Karpas-422 (cell line): ENCODE measurements at regions not wholly inside any gene's neighbourhood (a gene's known extent, or its start where the extent isn't known, plus 50 kb on each side); places are given as distances from the start of the nearest gene placed in this dataset.
"Not testable (repeated sequence)": the region's sequence is repeated elsewhere in the genome, so short reads cannot be mapped to it uniquely, and the experiment has no call there.

Experiments
- DNase-seq: peaks from one replicate; pipeline ENCODE4 v3.0.0-alpha.2; 2015
- H2AFZ ChIP-seq: fragments of 200-600 bp; sonication (generic); 2 replicates; pipeline ENCODE4 v1.6.1; 2014; ENCODE audit warnings: antibody characterized with exemption, low read length, mixed read lengths
- H3K27ac ChIP-seq: fragments of 200-600 bp; sonication (generic); 2 replicates; pipeline ENCODE4 v1.5.1; 2014; ENCODE audit warnings: mild to moderate bottlenecking, low read length, moderate library complexity
- H3K27me3 ChIP-seq: fragments of 200-600 bp; sonication (generic); 2 replicates; pipeline ENCODE4 v1.6.1; 2014; ENCODE audit warnings: low read length, mixed read lengths
- H3K36me3 ChIP-seq: fragments of 200-600 bp; sonication (generic); 2 replicates; pipeline ENCODE4 v1.6.1; 2014; ENCODE audit warnings: low read length, mixed read lengths; ENCODE audit not compliant: insufficient read depth
- H3K4me1 ChIP-seq: fragments of 200-600 bp; sonication (generic); 2 replicates; pipeline ENCODE4 v1.6.1; 2014; ENCODE audit warnings: mild to moderate bottlenecking, low read length, mixed read lengths
- H3K4me2 ChIP-seq: fragments of 200-600 bp; sonication (generic); 2 replicates; pipeline ENCODE4 v1.6.1; 2014; ENCODE audit warnings: low read length, low read depth, mild to moderate bottlenecking; ENCODE audit not compliant: poor library complexity, severe bottlenecking
- H3K4me3 ChIP-seq: fragments of 200-600 bp; sonication (generic); 2 replicates; pipeline ENCODE4 v1.5.1; 2014; ENCODE audit warnings: mild to moderate bottlenecking, antibody characterized with exemption, low read length, mixed read lengths
- H3K79me2 ChIP-seq: fragments of 200-600 bp; sonication (generic); 2 replicates; pipeline ENCODE4 v1.6.1; 2014; ENCODE audit warnings: mild to moderate bottlenecking, low read length, mixed read lengths
- H3K9ac ChIP-seq: fragments of 200-600 bp; sonication (generic); 2 replicates; pipeline ENCODE4 v1.6.0; 2014; ENCODE audit warnings: low read length
- H3K9me2 ChIP-seq: fragments of 200-600 bp; sonication (generic), shearing (Covaris generic); replicated peaks from 2 replicates; pipeline ENCODE4 v1.6.0; 2014; ENCODE audit warnings: mild to moderate bottlenecking, low read length, moderate library complexity; ENCODE audit not compliant: insufficient read depth
- H3K9me3 ChIP-seq: fragments of 300-700, 200-600 bp; sonication (generic); 2 replicates; pipeline ENCODE4 v1.6.1; 2014; ENCODE audit warnings: low read length, mixed read lengths
- H4K20me1 ChIP-seq: fragments of 200-600 bp; sonication (generic); 2 replicates; pipeline ENCODE4 v1.6.1; 2014; ENCODE audit warnings: mild to moderate bottlenecking, antibody characterized with exemption, low read length, low read depth; ENCODE audit not compliant: insufficient read depth

- H3K4me2 ChIP-seq, result no peak overlapping the region
- no peak overlapping the region for H3K4me3 ChIP-seq
- H3K27ac ChIP-seq, result no peak overlapping the region
- peak; percentile 77 for DNase-seq
- no peaks in the 10 kb centered on the region for H3K9me2 ChIP-seq
- no peaks in the 10 kb centered on the region for H3K36me3 ChIP-seq
- H3K79me2 ChIP-seq, result no peaks in the 10 kb centered on the region
- 0 out of 2 replicates have a peak, but pooled peaks cover 5% of the 10 kb centered on the region for H3K27me3 ChIP-seq
- no peaks in the 10 kb centered on the region for H4K20me1 ChIP-seq
- H2AFZ ChIP-seq, result no peak overlapping the region
- H3K4me1 ChIP-seq, result no peaks in the 10 kb centered on the region
- H3K9ac ChIP-seq, result no peak overlapping the region
- no peaks in the 10 kb centered on the region for H3K9me3 ChIP-seq
These were observed 136.5 kb upstream of the STK32A start for GRCh38 chr5:147098233-147098790.

GRCh38 chr5:147101659-147102369, 133.0 kb upstream of the STK32A start:
- no peak overlapping the region for H2AFZ ChIP-seq
- no peak overlapping the region for H3K27ac ChIP-seq
- no peaks in the 10 kb centered on the region for H4K20me1 ChIP-seq
- no peaks in the 10 kb centered on the region for H3K4me1 ChIP-seq
- H3K4me2 ChIP-seq, result no peak overlapping the region
- H3K4me3 ChIP-seq, result no peak overlapping the region
- H3K9me2 ChIP-seq, result no peaks in the 10 kb centered on the region
- no peaks in the 10 kb centered on the region for H3K36me3 ChIP-seq
- no peak for DNase-seq
- no peaks in the 10 kb centered on the region for H3K79me2 ChIP-seq
- H3K27me3 ChIP-seq, result no peaks in the 10 kb centered on the region
- no peaks in the 10 kb centered on the region for H3K9me3 ChIP-seq
- no peak overlapping the region for H3K9ac ChIP-seq

GRCh38 chr5:147112899-147113298, 121.9 kb upstream of the STK32A start:
- Histone ChIP-seq H3K36me3 (no peaks in the 10 kb centered on the region), H3K27me3 (no peaks in the 10 kb centered on the region), H4K20me1 (no peaks in the 10 kb centered on the region), H2AFZ (no peak overlapping the region), H3K4me1 (no peaks in the 10 kb centered on the region), H3K27ac (no peak overlapping the region), H3K4me2 (no peak overlapping the region), H3K4me3 (no peak overlapping the region), H3K9me3 (no peaks in the 10 kb centered on the region), H3K79me2 (no peaks in the 10 kb centered on the region), H3K9ac (no peak overlapping the region), H3K9me2 (no peaks in the 10 kb centered on the region)
- no peak for DNase-seq

GRCh38 chr5:147113967-147114366, 120.9 kb upstream of the STK32A start:
- H3K36me3 ChIP-seq, result no peaks in the 10 kb centered on the region
- H3K9ac ChIP-seq, result no peak overlapping the region
- H4K20me1 ChIP-seq, result no peaks in the 10 kb centered on the region
- H3K79me2 ChIP-seq, result no peaks in the 10 kb centered on the region
- H3K9me2 ChIP-seq, result no peaks in the 10 kb centered on the region
- no peak overlapping the region for H3K4me3 ChIP-seq
- no peaks in the 10 kb centered on the region for H3K4me1 ChIP-seq
- no peak overlapping the region for H2AFZ ChIP-seq
- H3K9me3 ChIP-seq, result no peaks in the 10 kb centered on the region
- H3K27ac ChIP-seq, result no peak overlapping the region
- no peaks in the 10 kb centered on the region for H3K27me3 ChIP-seq
- no peak overlapping the region for H3K4me2 ChIP-seq
- DNase-seq, result no peak

GRCh38 chr5:147139759-147140158, 95.1 kb upstream of the STK32A start:
- not testable (repeated sequence) for H3K79me2 ChIP-seq, H3K36me3 ChIP-seq, H3K4me2 ChIP-seq, H2AFZ ChIP-seq, H4K20me1 ChIP-seq, H3K27me3 ChIP-seq, H3K4me1 ChIP-seq, H3K9ac ChIP-seq, H3K4me3 ChIP-seq, H3K27ac ChIP-seq, H3K9me2 ChIP-seq, DNase-seq, H3K9me3 ChIP-seq

GRCh38 chr5:147140558-147140957, 94.3 kb upstream of the STK32A start:
- Histone ChIP-seq H3K4me1 (no peaks in the 10 kb centered on the region), H3K36me3 (no peaks in the 10 kb centered on the region), H4K20me1 (no peaks in the 10 kb centered on the region), H3K4me2 (no peak overlapping the region), H3K4me3 (no peak overlapping the region), H3K79me2 (no peaks in the 10 kb centered on the region), H2AFZ (no peak overlapping the region), H3K9me2 (no peaks in the 10 kb centered on the region), H3K9ac (no peak overlapping the region), H3K27ac (no peak overlapping the region), H3K27me3 (no peaks in the 10 kb centered on the region), H3K9me3 (no peaks in the 10 kb centered on the region; the same call in 1 of the 2 replicates)
- no peak for DNase-seq

GRCh38 chr5:147141580-147141979, 93.2 kb upstream of the STK32A start:
- H3K4me3 ChIP-seq, H4K20me1 ChIP-seq, H3K9me2 ChIP-seq, H3K36me3 ChIP-seq, H3K9ac ChIP-seq, DNase-seq, H3K27me3 ChIP-seq, H3K79me2 ChIP-seq, H3K4me1 ChIP-seq, H3K9me3 ChIP-seq, H3K4me2 ChIP-seq, H2AFZ ChIP-seq, H3K27ac ChIP-seq: not testable (repeated sequence)

GRCh38 chr5:147143215-147143614, 91.6 kb upstream of the STK32A start:
- H3K4me3 ChIP-seq, result no peak overlapping the region
- H3K79me2 ChIP-seq, result no peaks in the 10 kb centered on the region
- no peaks in the 10 kb centered on the region for H3K36me3 ChIP-seq
- DNase-seq, result no peak
- no peak overlapping the region for H3K27ac ChIP-seq
- no peaks in the 10 kb centered on the region for H3K4me1 ChIP-seq
- H3K9ac ChIP-seq, result no peak overlapping the region
- no peaks in the 10 kb centered on the region for H4K20me1 ChIP-seq
- H3K9me3 ChIP-seq, result no peaks in the 10 kb centered on the region; the same call in 1 of the 2 replicates
- no peak overlapping the region for H2AFZ ChIP-seq
- H3K4me2 ChIP-seq, result no peak overlapping the region
- H3K27me3 ChIP-seq, result no peaks in the 10 kb centered on the region
- H3K9me2 ChIP-seq, result no peaks in the 10 kb centered on the region
